GM06990 (cell line): ENCODE measurements at regions not wholly inside any gene's neighbourhood (a gene's known extent, or its start where the extent isn't known, plus 50 kb on each side); places are given as distances from the start of the nearest gene placed in this dataset.
"Not testable (repeated sequence)": the region's sequence is repeated elsewhere in the genome, so short reads cannot be mapped to it uniquely, and the experiment has no call there.

Experiments used
- DNase-seq: peaks from one replicate; pipeline ENCODE4 v3.0.0-alpha.2; 2011; ENCODE audit not compliant: insufficient read length; ENCODE audit errors: extremely low read depth
- H3K27me3 ChIP-seq: replicated peaks from 2 replicates; pipeline ENCODE4 v1.6.0; 2011; ENCODE audit warnings: low read length; ENCODE audit not compliant: control insufficient read depth, insufficient read depth
- H3K36me3 ChIP-seq: 2 replicates; pipeline ENCODE4 v1.5.1; 2011; ENCODE audit warnings: low read length; ENCODE audit not compliant: control insufficient read depth, insufficient read depth
- H3K4me3 ChIP-seq: replicated peaks from 2 replicates; pipeline ENCODE4 v1.5.1; 2011; ENCODE audit warnings: low read depth, mild to moderate bottlenecking, control low read depth, low read length
- TF ChIP-seq, protein P1 (sequence below): IDR thresholded peaks from 2 replicates; pipeline ENCODE4 v1.5.1; 2011; ENCODE audit warnings: low read length, control low read depth, mild to moderate bottlenecking, inconsistent platforms; ENCODE audit not compliant: insufficient read depth, poor library complexity, severe bottlenecking

- H3K27me3 ChIP-seq = no peaks in the 10 kb centered on the region
- H3K4me3 ChIP-seq = no peak overlapping the region
Observed at GRCh38 chr10:64345856-64346255, 824.7 kb downstream of the REEP3 start.

GRCh38 chr10:64346389-64346788 lies 825.2 kb downstream of the REEP3 start:
- TF ChIP-seq, protein P1, sequence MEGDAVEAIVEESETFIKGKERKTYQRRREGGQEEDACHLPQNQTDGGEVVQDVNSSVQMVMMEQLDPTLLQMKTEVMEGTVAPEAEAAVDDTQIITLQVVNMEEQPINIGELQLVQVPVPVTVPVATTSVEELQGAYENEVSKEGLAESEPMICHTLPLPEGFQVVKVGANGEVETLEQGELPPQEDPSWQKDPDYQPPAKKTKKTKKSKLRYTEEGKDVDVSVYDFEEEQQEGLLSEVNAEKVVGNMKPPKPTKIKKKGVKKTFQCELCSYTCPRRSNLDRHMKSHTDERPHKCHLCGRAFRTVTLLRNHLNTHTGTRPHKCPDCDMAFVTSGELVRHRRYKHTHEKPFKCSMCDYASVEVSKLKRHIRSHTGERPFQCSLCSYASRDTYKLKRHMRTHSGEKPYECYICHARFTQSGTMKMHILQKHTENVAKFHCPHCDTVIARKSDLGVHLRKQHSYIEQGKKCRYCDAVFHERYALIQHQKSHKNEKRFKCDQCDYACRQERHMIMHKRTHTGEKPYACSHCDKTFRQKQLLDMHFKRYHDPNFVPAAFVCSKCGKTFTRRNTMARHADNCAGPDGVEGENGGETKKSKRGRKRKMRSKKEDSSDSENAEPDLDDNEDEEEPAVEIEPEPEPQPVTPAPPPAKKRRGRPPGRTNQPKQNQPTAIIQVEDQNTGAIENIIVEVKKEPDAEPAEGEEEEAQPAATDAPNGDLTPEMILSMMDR = no peak
- no peak for DNase-seq
- Histone ChIP-seq H3K4me3 (no peak overlapping the region), H3K27me3 (no peaks in the 10 kb centered on the region), H3K36me3 (no peaks in the 10 kb centered on the region)

More at GRCh38 chr10:64345856-64346255, 824.7 kb downstream of the REEP3 start:
- H3K36me3 ChIP-seq = no peaks in the 10 kb centered on the region
- TF ChIP-seq, protein P1 = no peak
- DNase-seq = no peak

- Histone ChIP-seq H3K4me3 (no peak overlapping the region), H3K27me3 (no peaks in the 10 kb centered on the region), H3K36me3 (no peaks in the 10 kb centered on the region)
- TF ChIP-seq, protein P1 = no peak
- DNase-seq = no peak
Observed at GRCh38 chr10:64350665-64351064, 829.5 kb downstream of the REEP3 start.

- no peak for DNase-seq
- Histone ChIP-seq H3K4me3 (no peak overlapping the region), H3K27me3 (no peaks in the 10 kb centered on the region), H3K36me3 (no peaks in the 10 kb centered on the region)
- TF ChIP-seq, protein P1 = no peak
Observed at GRCh38 chr10:64358907-64359306, 837.7 kb downstream of the REEP3 start.

GRCh38 chr10:64360240-64360639 lies 839.0 kb downstream of the REEP3 start:
- H3K27me3 ChIP-seq, H3K4me3 ChIP-seq, H3K36me3 ChIP-seq, DNase-seq: not testable (repeated sequence)

- Histone ChIP-seq H3K4me3 (no peak overlapping the region), H3K36me3 (no peaks in the 10 kb centered on the region)
- TF ChIP-seq, protein P1 = no peak
Observed at GRCh38 chr10:64363687-64364086, 842.5 kb downstream of the REEP3 start.

More at GRCh38 chr10:64363687-64364086, 842.5 kb downstream of the REEP3 start:
- H3K27me3 ChIP-seq = no peaks in the 10 kb centered on the region
- DNase-seq = no peak
